ENCODE measurements at regions not wholly inside any gene's neighbourhood (a gene's known extent, or its start where the extent isn't known, plus 50 kb on each side); places are given as distances from the start of the nearest gene placed in this dataset.
"Not testable (repeated sequence)": the region's sequence is repeated elsewhere in the genome, so short reads cannot be mapped to it uniquely, and the experiment has no call there.

DNA sequence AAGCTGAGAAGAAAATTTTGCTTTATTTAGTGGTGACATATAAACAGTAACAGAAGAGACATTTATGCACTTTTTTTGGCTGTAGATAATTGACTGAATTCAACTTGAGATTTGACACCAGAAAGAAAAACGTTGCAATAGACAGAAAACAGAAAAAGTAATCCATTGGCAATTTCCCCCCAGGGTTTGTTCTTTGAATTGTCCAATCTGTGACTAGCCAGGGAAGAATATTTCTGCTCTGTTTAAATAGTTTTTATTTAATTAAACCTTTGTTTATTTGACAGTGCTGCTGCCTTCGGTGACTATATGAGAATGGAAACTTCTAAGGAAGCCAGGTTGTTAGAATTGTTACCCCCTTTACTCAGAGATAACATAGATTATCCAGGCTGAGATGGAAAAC lies 210.6 kb downstream of the DEPDC1B start:
- intact Hi-C loops (cut with micrococcal nuclease), result no loop called here

DNA sequence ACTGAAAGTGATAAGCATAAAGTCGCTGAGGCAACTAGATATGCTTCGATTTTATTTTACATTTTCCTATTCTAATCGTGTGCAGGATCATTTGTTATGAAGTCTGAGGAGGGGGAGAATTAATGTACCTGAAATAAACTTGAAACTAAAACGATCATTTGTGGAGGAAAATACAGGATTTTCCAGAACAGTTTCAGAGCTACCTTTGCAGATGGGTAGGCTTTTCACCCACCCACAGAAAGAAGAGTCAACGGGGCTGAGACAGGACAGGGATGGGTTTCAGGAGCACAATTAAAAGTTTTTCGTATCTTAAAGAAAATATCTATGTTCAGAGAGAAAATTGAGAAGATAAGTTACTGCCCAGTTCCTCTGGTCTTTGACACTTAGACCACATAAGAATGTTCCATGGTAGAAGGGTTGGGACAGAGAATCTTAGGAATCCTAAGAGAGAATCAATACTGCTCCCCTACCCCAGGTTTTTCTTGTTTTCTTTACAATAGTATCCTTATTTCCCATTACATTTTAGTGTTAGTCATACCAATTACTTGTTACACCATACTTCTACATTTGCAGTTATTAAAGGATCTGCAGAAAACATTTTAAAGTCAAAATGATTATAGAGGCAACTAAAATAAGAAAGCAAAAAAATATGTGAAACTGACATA lies 211.4 kb downstream of the DEPDC1B start:
- intact Hi-C loops (cut with micrococcal nuclease), result no loop called here

DNA sequence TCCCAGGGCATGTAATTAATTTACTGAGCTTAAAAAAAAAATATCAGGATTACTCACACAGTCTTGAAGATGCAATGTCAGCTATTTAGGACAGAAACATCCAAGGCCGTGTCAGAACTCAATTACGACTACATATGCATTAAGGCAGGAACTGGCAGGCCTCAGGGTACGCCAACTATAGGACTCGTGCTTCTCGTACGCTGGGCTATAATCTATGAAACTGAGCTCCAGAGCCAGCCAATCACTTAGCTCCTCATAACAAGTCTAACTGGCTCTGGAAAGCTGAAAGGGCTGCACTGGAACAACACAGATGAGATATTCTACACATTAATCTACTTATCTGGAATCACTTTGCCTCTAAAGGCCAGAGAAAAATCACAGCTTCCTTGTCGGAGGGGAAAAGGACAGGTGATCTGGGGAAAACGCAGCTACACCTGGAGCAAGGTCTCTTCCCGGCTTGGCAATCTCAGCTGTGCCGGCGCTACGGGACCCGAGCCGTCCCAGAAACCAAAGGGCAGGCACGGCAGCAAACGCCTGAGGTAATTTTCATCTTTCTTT lies 212.0 kb downstream of the DEPDC1B start:
- intact Hi-C loops (cut with micrococcal nuclease), result no loop called here

DNA sequence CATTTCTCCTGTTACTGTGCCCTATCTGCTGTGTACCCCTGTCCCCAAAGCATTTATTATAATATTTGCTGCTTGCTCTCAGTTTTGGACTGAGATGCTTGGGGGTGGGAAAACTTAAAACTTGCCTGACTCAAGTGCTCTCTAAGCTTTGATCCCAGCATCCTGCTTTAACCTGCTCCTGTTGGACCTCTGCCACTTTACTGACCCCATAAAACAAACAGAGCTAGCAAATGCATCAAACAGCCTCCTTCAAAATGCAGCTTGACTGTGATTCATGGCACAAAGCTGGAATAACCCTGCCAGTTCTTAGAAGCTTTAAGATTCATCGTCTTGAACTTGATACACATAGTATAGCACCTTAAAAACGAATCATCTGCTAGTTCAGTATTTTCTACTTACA lies 212.5 kb downstream of the DEPDC1B start:
- intact Hi-C loops (cut with micrococcal nuclease), result no loop called here

DNA sequence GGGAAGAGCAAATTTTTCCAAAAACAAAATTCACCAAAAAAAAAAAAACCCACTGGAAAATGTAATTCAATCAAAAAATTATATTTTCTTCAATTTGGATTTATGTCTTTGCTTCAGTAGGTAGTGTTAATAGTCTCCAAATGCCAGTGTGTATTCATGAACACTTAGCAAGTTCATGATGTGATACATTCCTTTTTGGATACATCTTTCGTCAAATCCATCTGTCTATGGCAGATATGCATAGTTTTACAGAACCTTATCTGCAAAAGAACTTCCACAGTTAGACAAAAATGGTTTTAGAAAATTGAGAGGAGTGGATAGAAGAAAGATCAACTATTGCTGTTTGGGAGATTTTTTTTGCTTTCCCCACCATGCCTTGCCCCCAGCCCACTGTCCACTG lies 214.6 kb downstream of the DEPDC1B start:
- intact Hi-C loops (cut with micrococcal nuclease), result no loop called here

DNA sequence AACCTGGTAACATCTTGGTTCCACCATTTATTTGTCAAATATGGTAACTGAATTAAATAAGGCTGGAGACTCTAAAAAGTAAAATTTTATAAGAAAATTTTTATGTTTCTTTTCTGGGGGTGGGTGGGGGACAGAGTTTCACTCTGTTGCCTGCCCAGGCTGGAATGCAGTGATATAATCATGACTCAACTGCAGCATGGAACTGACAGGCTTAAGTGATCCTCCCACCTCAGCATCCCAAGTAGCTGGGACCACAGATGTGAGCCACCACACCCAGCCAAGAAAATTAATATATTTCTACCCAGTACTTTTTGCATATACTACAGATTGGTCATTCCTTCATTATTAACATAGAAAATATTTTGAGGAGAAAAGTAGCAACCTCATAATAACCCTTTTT lies 216.9 kb downstream of the DEPDC1B start:
- intact Hi-C loops (cut with micrococcal nuclease), result no loop called here

DNA sequence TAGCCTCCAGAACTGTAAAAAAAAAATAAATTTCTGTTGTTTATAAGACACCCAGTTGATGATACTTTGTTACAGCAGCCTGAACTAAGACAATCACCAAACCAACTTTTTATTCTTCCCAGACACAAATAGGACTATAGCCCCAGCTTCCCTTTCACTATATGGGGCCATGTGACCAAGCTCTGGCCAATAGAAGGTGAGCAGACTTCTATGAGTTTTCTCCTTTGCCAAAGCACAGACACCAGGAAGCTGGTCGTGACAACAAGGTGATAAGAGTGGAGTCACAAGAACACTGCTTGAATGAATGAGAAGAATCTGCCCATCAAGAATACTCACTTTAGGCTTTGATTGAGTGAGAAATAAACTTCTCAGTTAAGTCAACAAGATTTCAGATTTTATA lies 217.7 kb downstream of the DEPDC1B start:
- intact Hi-C loops (cut with micrococcal nuclease), result no loop called here

DNA sequence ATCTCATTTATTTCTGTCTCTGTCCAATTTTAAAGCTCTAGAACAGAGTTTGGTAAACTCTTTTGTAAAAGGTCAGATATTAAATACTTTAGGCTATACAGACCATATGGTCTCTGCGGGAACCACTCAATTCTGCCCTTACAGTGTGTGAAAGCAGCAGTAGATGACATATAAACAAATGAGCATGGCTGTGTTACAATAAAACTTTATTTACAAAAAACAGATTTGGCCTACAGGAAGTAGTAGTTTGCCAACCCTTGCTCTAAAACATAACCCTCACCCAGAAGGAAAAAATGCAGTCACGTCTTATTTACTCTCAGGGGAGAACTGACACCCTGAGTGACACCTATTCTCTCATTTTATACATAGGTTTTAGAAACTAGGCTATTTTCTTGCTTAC lies 220.4 kb downstream of the DEPDC1B start:
- intact Hi-C loops (cut with micrococcal nuclease), result no loop called here

DNA sequence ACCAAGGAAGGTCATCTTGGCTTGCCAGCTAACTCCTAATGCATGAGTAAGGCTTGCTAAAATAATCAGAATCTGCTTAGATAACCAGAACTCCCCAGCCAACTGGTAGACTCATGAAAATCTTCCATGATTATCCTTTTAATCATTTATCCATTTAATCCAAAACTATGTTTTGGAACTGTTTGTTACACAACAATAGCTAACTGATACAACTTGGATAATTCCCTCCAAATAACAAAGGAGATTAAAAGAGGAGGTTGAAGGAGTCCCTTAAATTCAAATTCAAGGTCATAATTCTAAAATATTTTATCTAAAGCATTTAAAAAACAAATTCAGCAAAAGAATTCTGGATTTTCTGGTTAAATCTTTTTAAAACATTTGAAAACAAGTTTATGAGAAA lies 222.1 kb downstream of the DEPDC1B start:
- intact Hi-C loops (cut with micrococcal nuclease), result no loop called here

DNA sequence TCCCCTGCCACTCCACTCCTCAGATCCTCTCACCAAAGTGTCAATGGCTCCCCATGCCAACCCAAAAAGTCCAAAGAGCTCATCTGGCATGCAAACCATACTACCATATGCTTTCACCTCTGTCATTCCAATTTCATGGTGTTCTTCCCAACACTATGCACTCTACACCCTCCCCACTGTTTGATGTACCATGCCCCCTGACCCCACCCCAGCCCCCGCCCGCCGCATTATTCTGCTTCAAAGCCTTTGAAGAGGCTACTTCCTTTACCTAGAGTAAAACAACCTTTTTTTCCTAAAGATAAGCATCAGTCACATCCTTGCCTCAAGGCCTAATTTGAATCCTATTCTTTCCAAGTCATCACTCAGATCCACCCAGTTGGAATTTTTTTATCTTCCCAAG lies 226.3 kb downstream of the DEPDC1B start:
- intact Hi-C loops (cut with micrococcal nuclease), result no loop called here

DNA sequence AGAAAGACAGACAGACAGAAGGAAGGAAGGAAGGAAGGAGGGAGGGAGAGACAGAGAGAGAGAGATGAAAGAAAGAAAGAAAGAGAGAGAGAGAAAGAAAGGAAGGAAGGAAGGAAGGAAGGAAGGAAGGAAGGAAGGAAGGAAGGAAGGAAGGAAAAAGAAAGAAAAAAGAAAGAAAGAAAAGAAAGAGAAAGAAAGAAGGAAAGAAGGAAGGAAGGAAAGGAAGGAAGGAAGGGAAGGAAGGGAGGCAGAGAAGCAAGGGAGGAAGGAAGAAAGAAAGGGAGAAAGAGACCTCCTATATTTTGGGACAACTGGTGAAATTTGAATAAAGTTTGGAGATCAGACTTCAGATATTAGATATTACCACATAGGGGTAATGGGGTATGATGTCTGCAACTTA lies 226.9 kb downstream of the DEPDC1B start:
- intact Hi-C loops (cut with micrococcal nuclease), result not testable (repeated sequence)

DNA sequence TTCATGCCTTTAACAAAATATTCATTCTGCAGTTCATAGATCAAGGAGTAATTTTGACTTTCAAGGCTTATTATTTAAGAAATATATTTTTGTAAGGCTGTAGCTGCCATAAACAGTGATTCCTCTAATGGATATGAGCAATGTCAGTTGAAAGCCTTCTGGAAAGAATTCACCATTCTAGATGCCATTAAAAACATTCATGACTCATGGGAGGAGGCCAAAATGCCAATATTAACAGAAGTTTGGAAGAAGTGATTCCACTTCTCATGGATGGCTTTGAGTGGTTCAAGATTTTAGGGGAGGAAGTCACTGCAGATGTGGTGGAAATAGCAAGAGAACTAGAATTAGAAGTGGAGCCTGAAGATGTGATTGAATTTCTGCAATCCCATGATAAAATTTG lies 229.1 kb downstream of the DEPDC1B start:
- intact Hi-C loops (cut with micrococcal nuclease), result no loop called here

DNA sequence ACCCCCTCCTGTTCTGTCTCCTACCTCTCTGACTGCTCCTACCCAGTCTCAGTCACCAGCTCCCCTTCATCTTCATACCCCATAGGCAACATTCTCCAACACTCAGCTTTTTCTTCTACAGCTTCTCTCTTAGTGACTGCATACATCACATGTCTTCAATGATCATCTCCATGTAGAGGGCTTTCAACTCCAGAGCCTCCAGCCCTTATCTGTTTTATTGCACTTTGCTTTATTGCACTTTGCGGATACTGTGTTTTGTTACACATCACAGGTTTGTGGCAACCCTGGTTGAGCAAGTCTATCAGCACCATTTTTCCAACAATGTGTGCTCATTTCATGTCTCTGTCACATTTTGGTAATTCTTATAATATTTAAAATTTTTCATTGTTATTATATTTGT lies 230.7 kb downstream of the DEPDC1B start:
- intact Hi-C loops (cut with micrococcal nuclease), result no loop called here

DNA sequence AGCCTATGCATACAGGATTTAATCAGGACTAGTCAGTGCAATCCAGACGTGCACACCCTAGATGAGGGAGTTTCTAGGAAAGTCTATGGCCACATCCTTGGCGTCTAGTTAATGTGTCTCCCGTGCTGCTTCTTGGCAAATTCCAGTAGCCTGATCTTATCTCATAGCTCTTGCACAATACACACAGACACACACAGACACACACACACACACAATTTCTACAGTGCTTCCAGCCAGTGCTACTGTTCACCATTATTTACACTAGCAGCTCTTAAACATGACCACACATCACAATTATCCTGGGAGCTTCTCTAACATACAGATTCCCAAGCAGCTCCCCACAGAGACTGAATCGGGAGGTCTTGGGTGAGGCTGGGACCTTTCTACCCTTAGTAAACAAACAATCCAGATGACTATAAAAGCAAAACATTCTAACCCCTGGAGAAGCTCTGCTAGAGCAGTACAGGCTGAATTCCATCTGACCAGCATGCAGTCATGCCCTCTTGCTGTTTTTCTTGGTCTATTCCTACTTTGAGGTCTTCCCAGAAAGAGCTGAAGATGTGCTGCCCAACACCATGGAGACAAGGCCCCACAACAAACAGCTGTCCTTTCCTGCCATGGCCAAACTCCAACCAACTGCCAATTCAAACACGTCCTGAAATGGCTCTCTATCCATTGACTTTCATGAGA lies 236.6 kb downstream of the DEPDC1B start:
- intact Hi-C loops (cut with micrococcal nuclease), result no loop called here

DNA sequence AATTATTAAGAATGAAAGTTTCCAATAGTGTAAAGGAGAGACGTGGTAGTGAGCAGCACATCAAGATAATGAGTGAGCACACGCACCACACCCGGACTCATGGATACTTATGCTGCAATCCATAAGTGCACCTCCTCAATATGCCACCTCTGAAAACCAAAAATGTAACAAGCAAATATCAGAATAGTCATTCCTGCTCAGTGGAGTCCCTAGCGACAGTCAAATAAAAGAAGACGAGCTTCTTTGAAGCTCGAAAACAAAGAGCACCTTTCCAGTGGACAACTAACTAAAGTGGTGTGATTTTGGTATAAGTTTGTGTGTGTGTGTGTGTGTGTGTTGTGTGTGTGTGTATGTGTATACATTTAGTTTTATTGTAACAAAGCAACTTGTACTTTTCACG lies 241.3 kb downstream of the DEPDC1B start:
- intact Hi-C loops (cut with micrococcal nuclease), result no loop called here

DNA sequence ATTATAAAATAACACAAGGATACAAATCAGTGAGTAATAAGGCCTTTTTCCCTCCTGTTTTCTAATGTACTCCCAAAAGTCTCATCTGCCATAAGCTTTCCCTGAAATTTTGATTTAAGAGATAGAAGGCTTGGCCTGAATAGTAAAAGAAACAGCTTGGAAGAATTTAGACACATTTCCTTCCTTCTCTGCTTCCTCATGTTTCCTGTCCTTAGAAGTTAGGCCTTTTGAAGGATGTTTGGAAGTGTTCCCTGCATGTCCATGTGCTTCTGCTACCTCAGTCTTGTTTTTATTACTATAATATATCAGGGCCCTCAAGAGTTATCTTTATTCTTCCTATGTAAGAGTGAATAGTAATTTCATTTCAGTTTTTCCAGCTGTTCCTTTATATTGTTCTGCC lies 242.7 kb downstream of the DEPDC1B start:
- intact Hi-C loops (cut with micrococcal nuclease), result no loop called here

DNA sequence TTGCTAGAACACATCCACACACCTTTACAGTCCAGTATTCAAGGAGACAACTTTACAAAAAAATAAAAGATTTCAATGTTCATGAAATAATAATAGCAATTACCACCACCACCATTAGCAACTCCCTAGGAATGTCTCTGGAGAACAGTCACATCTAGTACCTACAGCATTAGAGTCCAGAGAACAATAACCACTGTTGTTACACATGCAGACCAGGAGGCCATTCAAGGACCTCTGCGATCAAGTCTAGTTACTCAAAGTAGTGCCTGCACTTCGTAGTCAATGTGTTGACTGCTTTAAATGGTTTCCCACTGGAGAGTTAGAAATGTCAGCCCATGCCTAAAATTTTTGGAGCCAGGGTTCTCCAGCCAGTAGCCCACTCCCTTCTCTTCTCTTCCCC lies 244.4 kb downstream of the DEPDC1B start:
- intact Hi-C loops (cut with micrococcal nuclease), result no loop called here

DNA sequence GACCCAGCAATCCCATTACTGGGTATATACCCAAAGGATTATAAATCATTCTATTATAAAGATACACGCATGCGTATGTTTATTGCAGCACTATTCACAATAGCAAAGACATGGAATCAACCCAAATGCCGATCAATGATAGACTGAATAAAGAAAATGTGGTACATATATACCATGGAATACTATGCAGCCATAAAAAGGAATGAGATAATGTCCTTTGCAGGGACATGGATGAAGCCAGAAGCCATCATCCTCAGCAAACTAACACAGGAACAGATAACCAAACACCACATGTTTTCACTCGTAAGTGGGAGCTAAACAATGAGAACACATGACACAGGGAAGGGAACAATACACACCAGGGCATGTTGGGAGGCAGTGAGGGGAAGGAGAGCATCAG lies 245.7 kb downstream of the DEPDC1B start:
- intact Hi-C loops (cut with micrococcal nuclease), result not testable (repeated sequence)

DNA sequence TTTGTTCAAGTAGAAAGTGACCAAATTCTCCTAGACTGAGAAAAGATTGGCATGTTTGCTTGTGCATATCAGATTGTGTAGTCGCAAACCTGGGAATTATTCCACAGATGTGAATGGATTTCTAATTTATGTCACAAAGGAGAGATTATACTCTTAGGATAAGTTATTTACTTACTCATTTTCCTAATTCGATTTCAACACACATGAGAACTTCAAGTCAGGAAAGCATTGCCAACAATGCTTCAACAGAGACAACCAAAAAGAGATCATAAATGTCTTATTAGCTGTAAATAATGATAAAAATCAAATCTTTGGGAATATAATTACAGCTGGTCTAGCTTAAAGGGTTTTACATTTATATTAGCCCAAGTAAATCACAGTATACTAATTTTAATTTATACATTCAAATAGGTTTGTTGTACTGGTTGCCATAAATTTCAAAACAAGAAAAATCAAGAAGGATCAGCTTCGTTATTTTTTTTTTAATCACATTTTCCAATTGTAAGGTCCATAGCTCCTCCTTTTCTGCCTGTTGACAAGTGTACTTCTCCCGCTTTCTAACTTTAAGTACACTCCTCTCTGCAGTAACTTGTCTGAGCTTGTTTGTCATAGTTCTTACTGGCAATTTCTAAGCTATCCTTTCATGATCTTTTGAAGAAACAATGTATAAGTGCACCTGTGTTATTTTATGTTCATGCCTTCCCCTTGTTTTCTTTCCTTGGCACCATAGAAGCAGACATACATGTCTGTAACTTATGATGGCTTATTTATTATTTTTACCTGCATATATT lies 246.6 kb downstream of the DEPDC1B start:
- intact Hi-C loops (cut with micrococcal nuclease), result no loop called here

DNA sequence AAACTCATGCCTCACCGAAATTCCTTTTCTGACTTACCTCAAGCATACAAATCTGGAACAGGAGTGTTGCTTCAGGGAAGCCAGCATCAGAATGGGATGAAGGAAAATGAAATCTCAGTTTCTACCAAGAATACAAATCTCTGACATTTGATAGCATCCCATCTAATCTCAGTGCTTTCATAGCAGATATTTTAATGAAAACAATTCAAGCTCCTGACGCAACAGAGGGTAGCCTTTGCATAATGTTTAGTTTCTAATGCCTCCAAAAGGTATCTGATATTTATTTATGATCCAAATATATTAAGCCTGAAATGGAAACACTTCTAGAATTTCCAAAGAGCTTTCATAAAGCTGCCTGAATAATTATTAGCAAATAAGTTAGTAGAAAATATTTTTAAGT lies 251.4 kb downstream of the DEPDC1B start:
- intact Hi-C loops (cut with micrococcal nuclease), result no loop called here

DNA sequence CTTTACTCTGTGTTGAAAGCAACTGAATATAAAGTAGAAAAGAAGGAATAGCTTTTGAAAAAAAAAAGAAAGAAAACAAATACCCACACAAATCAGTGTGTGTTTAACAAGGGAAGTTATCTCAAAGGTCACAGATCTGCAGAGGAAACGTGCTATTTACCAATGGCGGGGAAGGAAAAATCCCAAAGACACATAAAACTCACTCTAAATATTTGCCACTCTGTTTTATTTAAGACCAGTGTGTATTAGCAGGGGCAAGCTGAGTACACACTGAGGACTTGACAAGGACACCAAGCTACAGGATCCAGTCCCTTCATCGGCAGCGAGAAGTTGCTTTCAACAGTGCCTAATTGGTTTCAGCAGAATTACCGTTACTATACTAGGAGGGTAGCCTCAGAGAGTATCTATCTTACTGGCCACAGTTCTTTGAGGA lies 252.5 kb downstream of the DEPDC1B start:
- intact Hi-C loops (cut with micrococcal nuclease), result no loop called here

DNA sequence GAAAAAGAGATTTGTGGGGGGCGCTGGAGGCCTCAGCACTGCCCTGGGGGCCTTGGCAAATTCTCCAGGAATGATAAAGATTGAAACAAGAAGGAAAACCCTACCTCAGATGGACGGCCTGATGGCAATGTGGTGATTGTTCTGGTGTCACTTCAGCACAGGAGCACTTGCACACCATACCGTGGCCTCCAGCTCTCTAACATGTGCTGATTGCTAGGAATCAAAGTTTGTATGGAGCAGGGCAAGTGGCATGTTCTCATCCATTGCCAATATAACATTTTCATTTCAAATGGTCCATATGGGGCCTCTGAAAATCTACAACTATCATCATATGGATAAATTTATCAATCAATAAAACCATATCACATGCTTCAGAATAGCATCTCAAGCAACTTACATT lies 253.0 kb downstream of the DEPDC1B start:
- intact Hi-C loops (cut with micrococcal nuclease), result no loop called here
